ENCODE measurements at regions not wholly inside any gene's neighbourhood (a gene's known extent, or its start where the extent isn't known, plus 50 kb on each side); places are given as distances from the start of the nearest gene placed in this dataset.

DNA sequence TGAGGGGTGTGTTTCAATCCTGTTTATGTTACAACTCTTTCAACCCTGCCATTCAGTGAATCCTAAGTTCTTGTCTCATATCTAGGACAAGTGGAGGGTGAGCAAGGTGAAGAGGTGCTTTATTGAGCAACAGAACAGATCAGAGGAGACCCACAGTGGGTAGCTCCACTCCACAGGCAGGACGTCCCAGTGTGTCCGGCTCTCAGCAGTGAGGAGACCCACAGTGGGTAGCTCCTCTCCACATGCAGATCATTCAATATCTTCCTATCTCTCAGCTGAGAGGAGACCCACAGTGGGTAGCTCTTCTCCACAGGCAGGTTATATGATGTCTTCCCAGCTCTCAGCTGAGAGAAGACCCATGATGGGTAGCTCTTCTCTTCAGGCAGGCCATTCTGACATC lies 556.7 kb downstream of the SI start:
- H3K9me3 ChIP-seq, result peaks cover 0 to 36% of the 10 kb centered on the region in 2 donors
- H3K36me3 ChIP-seq, result no peaks in the 10 kb centered on the region
- H3K4me1 ChIP-seq, result no peaks in the 10 kb centered on the region
- TF ChIP-seq, protein P1, sequence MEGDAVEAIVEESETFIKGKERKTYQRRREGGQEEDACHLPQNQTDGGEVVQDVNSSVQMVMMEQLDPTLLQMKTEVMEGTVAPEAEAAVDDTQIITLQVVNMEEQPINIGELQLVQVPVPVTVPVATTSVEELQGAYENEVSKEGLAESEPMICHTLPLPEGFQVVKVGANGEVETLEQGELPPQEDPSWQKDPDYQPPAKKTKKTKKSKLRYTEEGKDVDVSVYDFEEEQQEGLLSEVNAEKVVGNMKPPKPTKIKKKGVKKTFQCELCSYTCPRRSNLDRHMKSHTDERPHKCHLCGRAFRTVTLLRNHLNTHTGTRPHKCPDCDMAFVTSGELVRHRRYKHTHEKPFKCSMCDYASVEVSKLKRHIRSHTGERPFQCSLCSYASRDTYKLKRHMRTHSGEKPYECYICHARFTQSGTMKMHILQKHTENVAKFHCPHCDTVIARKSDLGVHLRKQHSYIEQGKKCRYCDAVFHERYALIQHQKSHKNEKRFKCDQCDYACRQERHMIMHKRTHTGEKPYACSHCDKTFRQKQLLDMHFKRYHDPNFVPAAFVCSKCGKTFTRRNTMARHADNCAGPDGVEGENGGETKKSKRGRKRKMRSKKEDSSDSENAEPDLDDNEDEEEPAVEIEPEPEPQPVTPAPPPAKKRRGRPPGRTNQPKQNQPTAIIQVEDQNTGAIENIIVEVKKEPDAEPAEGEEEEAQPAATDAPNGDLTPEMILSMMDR (IDR thresholded peaks at IDR 0.05), result no peak
- no peak overlapping the region for H3K27ac ChIP-seq
- intact Hi-C loops (cut with DNase I), result no loop called here
- ATAC-seq, result no peak
- H3K27me3 ChIP-seq, result no peaks in the 10 kb centered on the region
- H3K4me3 ChIP-seq, result no peak overlapping the region
- no peak for DNase-seq

DNA sequence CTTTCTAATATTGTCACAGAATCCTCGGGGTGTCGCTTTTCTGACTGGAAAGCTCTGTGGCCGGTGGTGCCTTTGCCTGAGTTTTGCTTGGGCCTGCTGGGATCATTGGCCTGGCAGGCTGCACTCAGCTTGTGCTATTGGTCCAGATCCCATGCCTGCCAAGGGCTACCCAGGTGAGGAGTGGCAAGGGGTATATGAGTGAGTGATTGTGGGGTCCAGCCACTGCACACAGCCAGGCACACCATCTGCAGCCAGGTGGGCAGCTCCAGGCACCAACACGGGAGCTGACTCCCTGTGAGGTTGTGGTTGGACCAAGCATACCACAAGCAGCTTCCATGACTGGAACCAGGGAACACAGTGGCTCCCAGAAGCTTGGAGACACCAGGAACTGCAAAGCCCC lies 557.2 kb downstream of the SI start:
- intact Hi-C loops (cut with DNase I), result no loop called here
- no peak for ATAC-seq
- no peaks in the 10 kb centered on the region for H3K27me3 ChIP-seq

DNA sequence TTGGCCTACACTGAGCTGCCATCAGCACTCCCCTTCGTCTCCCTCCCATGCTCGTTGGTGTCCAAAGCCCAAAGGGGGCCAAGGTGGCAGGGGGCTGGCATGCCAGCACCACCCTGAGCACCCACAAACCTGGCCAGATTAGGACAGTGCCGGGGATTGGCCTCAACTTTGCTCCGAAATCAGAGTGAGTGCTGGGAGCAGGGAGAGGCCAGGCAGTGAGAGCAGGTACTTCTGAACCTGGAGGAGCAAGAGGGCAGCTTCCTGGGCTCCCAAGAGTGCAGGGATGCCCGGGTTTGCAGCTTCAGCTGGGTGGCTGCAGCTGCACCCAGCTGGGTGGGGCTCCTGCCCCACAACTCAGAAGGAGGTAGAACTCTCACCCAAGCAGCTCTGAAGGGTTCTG lies 563.0 kb downstream of the SI start:
- TF ChIP-seq, protein P1 (IDR thresholded peaks at IDR 0.05), result no peak
- H3K9me3 ChIP-seq, result peaks cover 0 to 22% of the 10 kb centered on the region in 2 donors
- DNase-seq (peak in 1 of 4 donors; percentile 29), ATAC-seq (no peak)
- no peak overlapping the region for H3K4me3 ChIP-seq
- intact Hi-C loops (cut with DNase I), result no loop called here
- H3K4me1 ChIP-seq, result no peaks in the 10 kb centered on the region
- H3K27ac ChIP-seq, result no peak overlapping the region
- no peaks in the 10 kb centered on the region for H3K27me3 ChIP-seq
- H3K36me3 ChIP-seq, result no peaks in the 10 kb centered on the region

More for the DNA sequence above, 557.2 kb downstream of the SI start:
- H3K4me3 ChIP-seq, result no peak overlapping the region
- H3K9me3 ChIP-seq, result peaks cover 0 to 36% of the 10 kb centered on the region in 2 donors
- no peaks in the 10 kb centered on the region for H3K4me1 ChIP-seq
- H3K36me3 ChIP-seq, result no peaks in the 10 kb centered on the region
- TF ChIP-seq, protein P1 (IDR thresholded peaks at IDR 0.05), result no peak
- H3K27ac ChIP-seq, result no peak overlapping the region
- no peak for DNase-seq

DNA sequence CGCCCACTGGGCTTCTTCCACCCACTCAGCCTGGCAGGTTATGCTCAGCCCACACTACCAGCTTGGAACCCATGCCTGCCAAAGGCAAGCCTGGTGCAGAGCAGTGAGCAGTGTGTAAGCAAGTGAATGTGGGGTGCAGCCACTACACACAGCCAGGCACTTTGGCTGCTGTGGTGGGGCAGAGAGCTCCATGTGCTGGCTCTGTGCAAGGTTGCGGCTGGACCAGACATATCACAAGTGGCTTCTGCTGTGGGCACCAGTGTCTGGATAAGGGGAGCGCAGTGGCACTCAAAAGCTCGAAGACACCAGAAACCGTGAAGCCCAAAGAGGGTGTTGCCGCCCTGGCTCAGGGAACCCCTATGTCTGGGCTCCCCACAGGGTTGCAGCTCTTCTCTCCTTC lies 563.7 kb downstream of the SI start:
- H3K27me3 ChIP-seq, result no peaks in the 10 kb centered on the region
- no peak overlapping the region for H3K4me3 ChIP-seq
- TF ChIP-seq, protein P1 (IDR thresholded peaks at IDR 0.05), result no peak
- no peaks in the 10 kb centered on the region for H3K4me1 ChIP-seq
- no peak for ATAC-seq
- H3K36me3 ChIP-seq, result no peaks in the 10 kb centered on the region
- DNase-seq, result peak in 1 of 4 donors; percentile 30
- intact Hi-C loops (cut with DNase I), result no loop called here
- no peak overlapping the region for H3K27ac ChIP-seq
- peaks cover 0 to 16% of the 10 kb centered on the region in 2 donors for H3K9me3 ChIP-seq

DNA sequence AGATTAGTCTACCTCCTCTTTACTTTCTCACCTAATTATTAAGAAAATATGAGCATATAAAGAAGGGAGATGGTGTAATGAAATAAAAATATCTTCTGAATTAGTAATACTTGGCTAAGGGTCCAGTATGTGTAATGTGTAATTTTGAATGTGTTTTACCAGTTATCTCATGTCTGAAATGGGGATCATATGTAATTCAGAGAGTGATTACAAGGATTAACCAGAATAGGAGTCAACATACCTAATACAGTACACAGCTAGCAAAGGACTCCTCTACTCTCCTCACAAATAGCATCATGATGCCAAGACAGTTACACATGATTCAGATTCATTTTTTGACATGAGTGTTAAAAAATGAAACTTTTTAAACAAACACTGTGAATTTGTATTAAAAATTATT lies 570.4 kb downstream of the SI start:
- no peaks in the 10 kb centered on the region for H3K4me1 ChIP-seq
- DNase-seq (no peak), ATAC-seq (no peak)
- no peaks in the 10 kb centered on the region for H3K27me3 ChIP-seq
- intact Hi-C loops (cut with DNase I), result no loop called here
- H3K4me3 ChIP-seq, result no peak overlapping the region
- TF ChIP-seq, protein P1 (IDR thresholded peaks at IDR 0.05), result no peak
- no peaks in the 10 kb centered on the region for H3K36me3 ChIP-seq
- H3K27ac ChIP-seq, result no peak overlapping the region
- H3K9me3 ChIP-seq, result no peaks in the 10 kb centered on the region

Measured in left lung (tissue), 4 donors.